Transverse colon (tissue), 4 donors: ENCODE measurements at regions not wholly inside any gene's neighbourhood (a gene's known extent, or its start where the extent isn't known, plus 50 kb on each side); places are given as distances from the start of the nearest gene placed in this dataset.

ENCODE experiments used
- EP300 ChIP-seq: sonication (generic); formaldehyde crosslinking; IDR thresholded peaks from one replicate; pipeline ENCODE4 v1.6.1; 2017; ENCODE audit warnings: antibody characterized with exemption, low read depth
- POLR2A ChIP-seq: fragments of 450-650 bp; IDR thresholded peaks from one replicate; pipeline ENCODE4 v1.6.1; 2016; ENCODE audit warnings: antibody characterized with exemption, mild to moderate bottlenecking, moderate library complexity
- POLR2AphosphoS5 ChIP-seq, 3 donors: sonication (generic); formaldehyde crosslinking; IDR thresholded peaks; one replicate each; pipeline ENCODE4 v1.6.1; 2016; ENCODE audit warnings: antibody characterized with exemption in 3 of 3
- TF ChIP-seq, protein P1 (sequence below), 5 experiments: fragments of 200-600 bp in 3 of 5; fragments of 450-650 bp in 2 of 5; sonication (generic) in 3 of 5; IDR thresholded peaks; 1 replicate in 2 of 5; 2 replicates in 3 of 5; pipeline ENCODE4 v1.5.1; 2016 to 2017; ENCODE audit warnings: antibody characterized with exemption in 5 of 5, inconsistent platforms in 3 of 5, mild to moderate bottlenecking in 2 of 5, moderate library complexity in 1 of 5

- TF ChIP-seq EP300: no peak
- no peak for TF ChIP-seq POLR2A
- no peak for TF ChIP-seq POLR2AphosphoS5 (IDR thresholded peaks at IDR 0.05)
- TF ChIP-seq, protein P1, sequence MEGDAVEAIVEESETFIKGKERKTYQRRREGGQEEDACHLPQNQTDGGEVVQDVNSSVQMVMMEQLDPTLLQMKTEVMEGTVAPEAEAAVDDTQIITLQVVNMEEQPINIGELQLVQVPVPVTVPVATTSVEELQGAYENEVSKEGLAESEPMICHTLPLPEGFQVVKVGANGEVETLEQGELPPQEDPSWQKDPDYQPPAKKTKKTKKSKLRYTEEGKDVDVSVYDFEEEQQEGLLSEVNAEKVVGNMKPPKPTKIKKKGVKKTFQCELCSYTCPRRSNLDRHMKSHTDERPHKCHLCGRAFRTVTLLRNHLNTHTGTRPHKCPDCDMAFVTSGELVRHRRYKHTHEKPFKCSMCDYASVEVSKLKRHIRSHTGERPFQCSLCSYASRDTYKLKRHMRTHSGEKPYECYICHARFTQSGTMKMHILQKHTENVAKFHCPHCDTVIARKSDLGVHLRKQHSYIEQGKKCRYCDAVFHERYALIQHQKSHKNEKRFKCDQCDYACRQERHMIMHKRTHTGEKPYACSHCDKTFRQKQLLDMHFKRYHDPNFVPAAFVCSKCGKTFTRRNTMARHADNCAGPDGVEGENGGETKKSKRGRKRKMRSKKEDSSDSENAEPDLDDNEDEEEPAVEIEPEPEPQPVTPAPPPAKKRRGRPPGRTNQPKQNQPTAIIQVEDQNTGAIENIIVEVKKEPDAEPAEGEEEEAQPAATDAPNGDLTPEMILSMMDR (IDR thresholded peaks at IDR 0.05): no peak
Observed at GRCh38 chr20:24337551-24337950, 131.9 kb upstream of the SYNDIG1 start.
